SU-DHL-6 (cell line): ENCODE measurements at regions not wholly inside any gene's neighbourhood (a gene's known extent, or its start where the extent isn't known, plus 50 kb on each side); places are given as distances from the start of the nearest gene placed in this dataset.

Experiments
- H2AFZ ChIP-seq: fragments of 200-600 bp; sonication (generic); 2 replicates; pipeline ENCODE4 v1.6.1; 2014; ENCODE audit warnings: low read depth, mild to moderate bottlenecking, moderate library complexity, mixed read lengths, antibody characterized with exemption, low read length; ENCODE audit not compliant: severe bottlenecking
- H3F3A ChIP-seq: fragments of 200-600 bp; shearing (Covaris generic); 2 replicates; pipeline ENCODE4 v1.6.0; 2016; ENCODE audit warnings: antibody characterized with exemption, mild to moderate bottlenecking; ENCODE audit not compliant: insufficient read depth
- H3K27ac ChIP-seq: fragments of 200-600 bp; sonication (generic); 2 replicates; pipeline ENCODE4 v1.5.1; 2016; ENCODE audit warnings: low read depth, mild to moderate bottlenecking, low read length, moderate library complexity, mixed read lengths
- H3K27me3 ChIP-seq: fragments of 200-600 bp; sonication (generic), shearing (Covaris generic); 2 replicates; pipeline ENCODE4 v1.6.0; 2014; ENCODE audit warnings: mild to moderate bottlenecking, low read length
- H3K36me3 ChIP-seq: fragments of 200-600 bp; sonication (generic); 2 replicates; pipeline ENCODE4 v1.6.1; 2014; ENCODE audit warnings: mild to moderate bottlenecking, low read length, mixed read lengths
- H3K4me2 ChIP-seq: fragments of 300-600, 200-600 bp; shearing (Covaris generic), sonication (generic); 2 replicates; pipeline ENCODE4 v1.6.0; 2014; ENCODE audit warnings: low read length, low read depth, mild to moderate bottlenecking; ENCODE audit not compliant: poor library complexity, severe bottlenecking
- H3K4me3 ChIP-seq: fragments of 200-600 bp; sonication (generic); 2 replicates; pipeline ENCODE4 v1.5.1; 2014; ENCODE audit warnings: antibody characterized with exemption, low read length, mild to moderate bottlenecking, mixed read lengths; ENCODE audit not compliant: insufficient read depth, poor library complexity, severe bottlenecking
- H3K79me2 ChIP-seq: fragments of 200-600 bp; sonication (generic); 2 replicates; pipeline ENCODE4 v1.6.1; 2014; ENCODE audit warnings: mild to moderate bottlenecking, low read length, moderate library complexity; ENCODE audit not compliant: insufficient read depth
- H3K9ac ChIP-seq: fragments of 200-600 bp; sonication (generic); 2 replicates; pipeline ENCODE4 v1.7.0; 2014; ENCODE audit warnings: mild to moderate bottlenecking, low read length
- H3K9me2 ChIP-seq: fragments of 200-600 bp; sonication (generic); replicated peaks from 2 replicates; pipeline ENCODE4 v1.6.1; 2014; ENCODE audit warnings: low read length; ENCODE audit not compliant: insufficient read depth
- H3K9me3 ChIP-seq: fragments of 200-600 bp; sonication (generic); 2 replicates; pipeline ENCODE4 v1.6.1; 2014; ENCODE audit warnings: low read length, mixed read lengths; ENCODE audit not compliant: insufficient read depth
- H4K20me1 ChIP-seq: fragments of 200-600 bp; sonication (generic); 2 replicates; pipeline ENCODE4 v1.6.1; 2014; ENCODE audit warnings: low read depth, mild to moderate bottlenecking, antibody characterized with exemption, low read length, moderate library complexity, mixed read lengths
- CTCF ChIP-seq: fragments of 200-600 bp; sonication (generic); IDR thresholded peaks from one replicate; pipeline ENCODE4 v1.5.1; 2017; ENCODE audit warnings: antibody characterized with exemption, mild to moderate bottlenecking, low read length, moderate library complexity; ENCODE audit not compliant: insufficient read depth, poor library complexity, severe bottlenecking
- EZH2phosphoT487 ChIP-seq: fragments of 200-600 bp; sonication (generic), shearing (Covaris generic); conservative IDR thresholded peaks from 2 replicates; pipeline ENCODE4 v1.6.1; 2018; ENCODE audit warnings: mild to moderate bottlenecking, antibody characterized with exemption, low read length, moderate library complexity, mixed read lengths

- no peak overlapping the region for H3K4me2 ChIP-seq
- no peak overlapping the region for H2AFZ ChIP-seq
- H3K36me3 ChIP-seq, result no peaks in the 10 kb centered on the region
- no peak overlapping the region for H3K4me3 ChIP-seq
- no peak overlapping the region for H3K9ac ChIP-seq
- H3K27ac ChIP-seq, result no peak overlapping the region
- H3K27me3 ChIP-seq, result no peaks in the 10 kb centered on the region
- H3F3A ChIP-seq, result no peaks in the 10 kb centered on the region
- TF ChIP-seq CTCF (no peak), EZH2phosphoT487 (no peak)
- H3K79me2 ChIP-seq, result no peaks in the 10 kb centered on the region
- no peaks in the 10 kb centered on the region for H4K20me1 ChIP-seq
- no peaks in the 10 kb centered on the region for H3K9me2 ChIP-seq
- no peaks in the 10 kb centered on the region for H3K9me3 ChIP-seq
Observed at GRCh38 chr19:33946535-33947264, 150.0 kb downstream of the KCTD15 start.

- no peaks in the 10 kb centered on the region for H3K9me3 ChIP-seq
- H2AFZ ChIP-seq, result no peak overlapping the region
- H3K9ac ChIP-seq, result no peak overlapping the region
- H3K27me3 ChIP-seq, result no peaks in the 10 kb centered on the region
- H3K9me2 ChIP-seq, result no peaks in the 10 kb centered on the region
- H3K4me2 ChIP-seq, result no peak overlapping the region
- H3K27ac ChIP-seq, result no peak overlapping the region
- no peak overlapping the region for H3K4me3 ChIP-seq
- H4K20me1 ChIP-seq, result no peaks in the 10 kb centered on the region
- TF ChIP-seq EZH2phosphoT487 (no peak), CTCF (no peak)
- no peaks in the 10 kb centered on the region for H3K36me3 ChIP-seq
- H3K79me2 ChIP-seq, result no peaks in the 10 kb centered on the region
- H3F3A ChIP-seq, result no peaks in the 10 kb centered on the region
Observed at GRCh38 chr19:33947265-33947964, 150.7 kb downstream of the KCTD15 start.

GRCh38 chr19:33948651-33949335 lies 152.1 kb downstream of the KCTD15 start:
- H3K9me2 ChIP-seq, result no peaks in the 10 kb centered on the region
- TF ChIP-seq CTCF, result no peak
- no peak for TF ChIP-seq EZH2phosphoT487
- H3K4me3 ChIP-seq, result no peak overlapping the region
- no peaks in the 10 kb centered on the region for H3K9me3 ChIP-seq
- H2AFZ ChIP-seq, result no peak overlapping the region
- no peaks in the 10 kb centered on the region for H3K27me3 ChIP-seq
- H3K9ac ChIP-seq, result no peak overlapping the region
- no peaks in the 10 kb centered on the region for H3K79me2 ChIP-seq
- H3K27ac ChIP-seq, result no peak overlapping the region
- no peaks in the 10 kb centered on the region for H3F3A ChIP-seq
- no peak overlapping the region for H3K4me2 ChIP-seq
- H4K20me1 ChIP-seq, result no peaks in the 10 kb centered on the region
- no peaks in the 10 kb centered on the region for H3K36me3 ChIP-seq
